Parathyroid adenoma (tissue), 2 donors: ENCODE measurements at regions not wholly inside any gene's neighbourhood (a gene's known extent, or its start where the extent isn't known, plus 50 kb on each side); places are given as distances from the start of the nearest gene placed in this dataset.
"Not testable (repeated sequence)": the region's sequence is repeated elsewhere in the genome, so short reads cannot be mapped to it uniquely, and the experiment has no call there.

ENCODE experiments used
- H2AFZ ChIP-seq: fragments of 300-600 bp; sonication (generic); one replicate; pipeline ENCODE4 v1.7.0; 2017; ENCODE audit warnings: antibody characterized with exemption, mild to moderate bottlenecking
- H3K27ac ChIP-seq: fragments of 300-600 bp; sonication (generic); one replicate; pipeline ENCODE4 v1.7.0; 2017
- H3K27me3 ChIP-seq: fragments of 300-600 bp; sonication (generic); one replicate; pipeline ENCODE4 v1.7.0; 2017; ENCODE audit warnings: low read length; ENCODE audit not compliant: control insufficient read depth, insufficient read depth
- H3K36me3 ChIP-seq: fragments of 300-600 bp; sonication (generic); one replicate; pipeline ENCODE4 v1.7.0; 2017; ENCODE audit warnings: low read length; ENCODE audit not compliant: control insufficient read depth, insufficient read depth
- H3K4me1 ChIP-seq: fragments of 300-600 bp; sonication (generic); one replicate; pipeline ENCODE4 v1.7.0; 2017; ENCODE audit warnings: control low read depth
- H3K4me2 ChIP-seq: fragments of 300-600 bp; sonication (generic); one replicate; pipeline ENCODE4 v1.7.0; 2017; ENCODE audit warnings: low read length
- H3K4me3 ChIP-seq: fragments of 300-600 bp; sonication (generic); one replicate; pipeline ENCODE4 v1.7.0; 2017; ENCODE audit warnings: low read depth, low read length
- H3K79me2 ChIP-seq: fragments of 300-600 bp; sonication (generic); one replicate; pipeline ENCODE4 v1.7.0; 2017; ENCODE audit warnings: control low read depth
- H3K9ac ChIP-seq: fragments of 300-600 bp; sonication (generic); one replicate; pipeline ENCODE4 v1.7.0; 2017; ENCODE audit warnings: mild to moderate bottlenecking
- H3K9me3 ChIP-seq: fragments of 300-600 bp; sonication (generic); one replicate; pipeline ENCODE4 v1.7.0; 2017; ENCODE audit warnings: low read length; ENCODE audit not compliant: control insufficient read depth
- CTCF ChIP-seq: fragments of 300-600 bp; sonication (generic); IDR thresholded peaks from one replicate; pipeline ENCODE4 v1.7.0; 2017; ENCODE audit warnings: antibody characterized with exemption, mild to moderate bottlenecking
- donor health status: primary hyperparathyroidism.

- Histone ChIP-seq H3K4me1 (no peaks in the 10 kb centered on the region), H3K27me3 (no peaks in the 10 kb centered on the region), H3K27ac (no peak overlapping the region), H3K9me3 (no peaks in the 10 kb centered on the region), H3K79me2 (no peaks in the 10 kb centered on the region), H3K9ac (no peak overlapping the region), H2AFZ (no peak overlapping the region), H3K4me2 (no peak overlapping the region), H3K36me3 (no peaks in the 10 kb centered on the region), H3K4me3 (no peak overlapping the region)
- TF ChIP-seq CTCF, result no peak
Measured at GRCh38 chr18:38790786-38791185, 1225.2 kb upstream of the CELF4 start.

GRCh38 chr18:38790303-38790702, 1224.7 kb upstream of the CELF4 start:
- H3K9ac ChIP-seq, result no peak overlapping the region
- H3K27ac ChIP-seq, result no peak overlapping the region
- H3K4me1 ChIP-seq, result no peaks in the 10 kb centered on the region
- H3K79me2 ChIP-seq, result no peaks in the 10 kb centered on the region
- no peak for TF ChIP-seq CTCF
- no peak overlapping the region for H3K4me3 ChIP-seq
- no peaks in the 10 kb centered on the region for H3K27me3 ChIP-seq
- no peak overlapping the region for H3K4me2 ChIP-seq
- no peaks in the 10 kb centered on the region for H3K9me3 ChIP-seq
- no peaks in the 10 kb centered on the region for H3K36me3 ChIP-seq
- H2AFZ ChIP-seq, result no peak overlapping the region

- Histone ChIP-seq H3K79me2 (no peaks in the 10 kb centered on the region), H2AFZ (no peak overlapping the region), H3K4me2 (no peak overlapping the region), H3K9ac (no peak overlapping the region), H3K27ac (no peak overlapping the region), H3K27me3 (no peaks in the 10 kb centered on the region), H3K4me3 (no peak overlapping the region), H3K4me1 (no peaks in the 10 kb centered on the region), H3K36me3 (no peaks in the 10 kb centered on the region), H3K9me3 (no peaks in the 10 kb centered on the region)
- TF ChIP-seq CTCF, result no peak
Measured at GRCh38 chr18:38789141-38789540, 1223.5 kb upstream of the CELF4 start.

GRCh38 chr18:38786906-38787305, 1221.3 kb upstream of the CELF4 start:
- TF ChIP-seq CTCF, result no peak
- no peaks in the 10 kb centered on the region for H3K4me1 ChIP-seq
- no peak overlapping the region for H3K4me2 ChIP-seq

GRCh38 chr18:38771620-38772019, 1206.0 kb upstream of the CELF4 start:
- H3K4me2 ChIP-seq, H3K79me2 ChIP-seq, H3K27ac ChIP-seq, H3K4me1 ChIP-seq, H3K27me3 ChIP-seq, H3K4me3 ChIP-seq, H3K9me3 ChIP-seq, H2AFZ ChIP-seq, H3K9ac ChIP-seq, H3K36me3 ChIP-seq: not testable (repeated sequence)

More at GRCh38 chr18:38786906-38787305, 1221.3 kb upstream of the CELF4 start:
- Histone ChIP-seq H3K27me3 (no peaks in the 10 kb centered on the region), H3K9ac (no peak overlapping the region), H3K36me3 (no peaks in the 10 kb centered on the region), H3K79me2 (no peaks in the 10 kb centered on the region), H3K4me3 (no peak overlapping the region), H3K9me3 (no peaks in the 10 kb centered on the region), H3K27ac (no peak overlapping the region), H2AFZ (no peak overlapping the region)
